Dermis microvascular lymphatic vessel endothelial cell (primary cell): ENCODE measurements at regions not wholly inside any gene's neighbourhood (a gene's known extent, or its start where the extent isn't known, plus 50 kb on each side); places are given as distances from the start of the nearest gene placed in this dataset.
"Not testable (repeated sequence)": the region's sequence is repeated elsewhere in the genome, so short reads cannot be mapped to it uniquely, and the experiment has no call there.

ENCODE experiments used
- DNase-seq, 2 donors: peaks; one replicate each; pipeline versions ENCODE4 v3.0.0 to v3.0.0-alpha.2; 2010; ENCODE audit warnings: low read depth in 2 of 2

DNA sequence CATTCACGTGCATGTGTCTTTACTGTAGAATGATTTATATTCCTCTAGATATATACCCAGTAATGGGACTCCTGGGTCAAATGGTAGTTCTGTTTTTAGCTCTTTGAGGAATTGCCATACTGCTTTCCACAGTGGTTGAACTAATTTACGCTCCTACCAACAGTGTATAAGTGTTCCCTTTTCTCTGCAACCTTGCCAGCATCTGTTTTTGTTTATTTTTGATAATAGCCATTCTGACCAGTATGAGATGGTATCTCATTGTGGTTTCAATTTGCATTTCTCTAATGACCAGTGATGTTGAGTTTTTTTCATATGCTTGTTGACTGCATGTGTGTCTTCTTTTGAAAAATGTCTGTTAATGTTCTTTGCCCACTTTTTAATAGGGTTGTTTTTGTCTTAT, 236.8 kb upstream of the IRF2BP2 start:
- not testable (repeated sequence) for DNase-seq

DNA sequence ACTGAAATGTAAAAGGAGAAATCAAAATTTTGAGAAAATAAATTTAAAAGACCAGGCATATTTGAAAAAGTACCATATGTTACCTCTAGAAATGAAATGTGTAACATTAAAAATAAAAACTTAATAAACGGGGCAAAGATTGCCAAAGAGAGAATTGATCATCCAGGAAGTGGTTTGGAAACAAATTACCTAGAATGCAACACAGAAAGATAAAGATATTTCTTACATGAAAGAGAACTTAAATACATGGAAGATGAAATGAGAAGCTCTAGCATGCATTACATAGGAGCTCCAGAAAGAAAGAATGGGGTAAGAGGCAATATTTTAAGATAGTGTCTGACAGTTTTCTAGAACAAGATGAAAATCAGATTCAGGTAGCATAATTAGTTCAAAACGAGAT, 235.9 kb upstream of the IRF2BP2 start:
- DNase-seq, result no peak

DNA sequence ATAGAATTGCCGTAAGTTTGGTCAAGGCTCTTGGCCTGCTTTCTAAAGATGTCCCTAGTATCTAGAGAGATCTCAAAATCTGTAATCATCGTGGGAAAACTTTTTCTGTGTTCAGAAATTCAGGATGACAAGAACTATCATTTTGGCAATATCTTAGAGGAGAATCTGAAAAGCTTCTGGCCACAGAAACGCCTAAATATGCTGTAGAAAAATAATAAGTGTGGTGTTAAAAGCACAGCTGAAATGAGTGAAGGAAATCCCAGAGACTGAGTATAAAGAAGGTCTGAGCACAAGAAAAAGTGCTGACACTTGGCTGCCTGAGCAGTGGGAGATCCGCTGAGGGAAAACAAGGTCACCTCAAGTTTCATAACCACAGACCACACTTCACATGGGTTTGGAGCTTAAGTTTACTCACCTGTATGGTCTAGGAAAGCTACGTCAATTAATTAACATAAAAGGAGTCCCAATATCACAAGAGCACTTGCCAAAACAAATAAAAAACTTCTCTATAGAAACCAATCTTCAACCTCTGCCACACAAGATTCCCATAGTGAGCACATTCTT, 235.2 kb upstream of the IRF2BP2 start:
- peak in 1 of 2 donors; percentile 19 for DNase-seq

DNA sequence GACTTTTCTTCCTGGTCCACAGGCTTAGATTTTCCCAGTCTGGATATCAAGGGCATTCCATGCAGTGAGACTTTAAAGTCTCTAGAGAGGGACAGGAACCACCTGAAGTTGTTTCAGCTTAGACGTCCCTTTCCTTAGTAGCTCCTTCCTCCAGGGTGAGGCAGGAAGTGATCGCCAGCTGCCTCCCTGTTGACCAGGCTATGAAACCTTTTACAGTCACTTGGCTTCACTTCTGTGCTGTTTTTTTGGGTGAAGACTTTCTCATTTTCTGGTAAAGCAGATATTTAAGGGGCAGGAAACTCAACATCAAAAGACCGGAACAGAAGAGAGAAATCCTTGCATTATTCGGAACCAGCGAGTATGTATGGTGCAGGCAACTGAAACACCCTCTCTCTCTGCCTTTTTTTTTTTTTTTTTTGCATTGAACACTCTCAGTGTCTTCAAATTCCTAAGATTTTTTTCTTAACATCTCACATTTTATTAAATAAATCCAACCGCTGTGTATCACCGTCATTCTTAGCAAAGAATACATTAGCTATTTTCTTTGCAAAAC, 234.6 kb upstream of the IRF2BP2 start:
- DNase-seq, result peak in 1 of 2 donors; percentile 95

DNA sequence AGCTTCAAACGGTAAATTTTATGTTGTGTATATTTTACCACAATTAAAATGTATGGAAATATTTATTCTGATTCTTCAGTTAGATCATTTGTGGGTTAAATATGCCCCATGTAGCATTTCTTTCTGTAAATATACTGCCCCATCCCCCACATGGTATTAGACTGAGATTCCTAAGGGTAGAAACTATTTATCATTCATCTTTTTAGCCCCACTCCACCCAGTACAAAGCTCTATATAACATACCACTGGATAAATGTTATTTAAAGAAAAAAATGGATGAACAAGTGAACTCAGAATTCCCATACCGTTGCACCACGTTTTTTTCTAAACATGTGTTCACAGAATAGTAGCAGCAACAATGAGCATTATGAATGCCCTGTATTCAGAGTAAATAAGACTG, 234.0 kb upstream of the IRF2BP2 start:
- DNase-seq, result no peak

DNA sequence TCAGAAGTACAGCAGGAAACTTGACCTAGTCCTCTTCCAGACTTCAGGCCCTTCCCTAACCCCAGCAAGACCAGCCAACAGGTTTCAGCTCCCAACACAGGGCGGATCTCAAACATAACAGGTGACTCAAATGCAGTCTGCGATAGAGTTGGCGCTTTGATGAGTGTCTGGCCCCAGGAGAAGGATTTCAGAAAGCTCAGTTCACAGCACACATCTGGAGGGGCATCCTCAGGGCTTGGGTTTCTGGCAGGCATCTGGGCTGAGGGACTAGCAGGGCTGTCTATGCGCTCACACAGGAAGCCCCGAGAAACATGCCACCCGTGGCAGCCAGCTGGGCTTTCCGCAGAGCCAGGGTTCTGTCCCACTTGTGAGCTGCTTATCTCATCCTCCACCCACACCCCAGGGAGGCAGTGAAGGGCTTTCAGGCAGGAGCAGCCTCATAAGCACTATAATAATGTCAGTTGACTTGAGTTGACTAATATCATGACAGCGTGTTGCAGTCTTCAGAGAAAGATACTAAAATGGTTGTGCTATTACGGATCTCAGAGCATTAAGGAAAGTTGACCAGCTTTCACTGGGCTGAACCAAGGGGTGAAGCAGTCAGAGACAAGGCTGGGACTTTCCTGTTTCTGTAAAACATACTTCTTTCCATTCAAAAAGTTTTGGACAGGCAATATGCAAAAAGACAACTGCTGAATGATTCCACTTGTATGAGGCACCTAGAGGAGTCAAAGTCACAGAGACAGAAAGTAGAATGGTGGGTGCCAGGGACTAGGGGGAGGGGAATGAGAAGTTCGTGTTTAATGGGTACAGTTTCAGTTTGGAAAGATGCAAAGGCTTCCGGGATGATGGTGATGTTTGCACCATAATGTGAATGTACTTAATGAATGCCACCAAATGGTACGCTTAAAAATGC, 233.0 kb upstream of the IRF2BP2 start:
- DNase-seq, result no peak

DNA sequence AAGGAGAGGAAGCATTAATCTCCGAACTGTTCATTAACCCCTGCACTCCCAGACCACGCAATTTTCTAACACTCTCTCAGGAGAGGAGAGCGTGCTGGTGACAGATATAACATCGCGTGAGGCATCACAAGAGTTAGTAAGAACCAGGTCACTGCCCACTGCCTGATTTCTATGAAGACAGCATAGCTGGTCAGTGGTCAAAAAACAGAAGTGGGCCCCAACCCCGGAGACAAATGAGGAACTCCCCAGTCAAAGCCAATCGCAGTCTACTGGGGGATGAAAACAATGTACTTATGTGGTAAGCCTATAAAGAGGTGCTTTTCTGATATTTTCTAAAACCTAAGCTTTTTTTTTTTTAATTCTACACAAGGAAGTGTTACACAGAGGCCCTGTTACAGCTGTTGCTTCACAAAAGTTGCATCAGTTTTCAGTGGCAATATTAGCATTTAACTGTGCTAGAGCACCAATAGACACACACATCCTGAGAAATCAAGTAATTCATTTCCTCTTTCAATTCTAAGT, 231.8 kb upstream of the IRF2BP2 start:
- DNase-seq, result no peak

DNA sequence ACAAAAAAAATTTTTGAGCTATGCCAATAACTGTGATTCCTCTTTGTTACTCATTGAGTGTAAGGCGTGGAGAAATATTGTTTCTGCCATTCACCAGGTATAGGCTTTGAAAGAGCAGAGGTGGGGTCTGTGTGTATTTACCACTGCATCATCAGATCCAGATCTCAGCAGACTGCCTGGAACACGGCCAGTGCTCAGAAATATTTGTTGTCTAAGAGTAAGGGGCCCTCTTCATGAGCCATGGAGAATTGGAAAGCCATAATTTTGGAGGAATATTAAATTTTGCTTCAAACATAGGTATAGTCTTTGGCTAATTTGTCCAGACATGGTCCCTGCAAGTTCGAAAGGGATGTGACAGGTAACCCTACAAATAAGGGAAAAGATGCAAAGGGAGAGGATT, 231.3 kb upstream of the IRF2BP2 start:
- DNase-seq, result no peak

DNA sequence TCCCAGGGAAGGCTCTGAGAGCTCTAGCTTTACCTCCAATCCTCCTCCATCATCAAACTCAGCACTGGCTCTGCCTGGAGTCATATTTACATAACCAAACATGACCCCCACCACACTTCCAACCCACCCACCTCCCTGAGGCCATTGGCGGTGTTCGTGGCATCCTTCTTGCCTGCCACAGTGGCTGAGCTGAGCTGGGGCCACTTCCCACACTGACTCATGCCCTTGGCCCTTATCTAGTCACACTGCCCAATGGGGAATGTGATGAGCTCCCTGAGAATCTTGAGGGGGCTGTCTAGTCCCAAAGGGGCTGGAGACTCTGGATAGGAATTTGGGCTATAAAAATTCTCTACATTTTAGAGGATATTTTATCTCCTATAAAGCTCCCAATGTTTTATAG, 230.9 kb upstream of the IRF2BP2 start:
- DNase-seq, result no peak

DNA sequence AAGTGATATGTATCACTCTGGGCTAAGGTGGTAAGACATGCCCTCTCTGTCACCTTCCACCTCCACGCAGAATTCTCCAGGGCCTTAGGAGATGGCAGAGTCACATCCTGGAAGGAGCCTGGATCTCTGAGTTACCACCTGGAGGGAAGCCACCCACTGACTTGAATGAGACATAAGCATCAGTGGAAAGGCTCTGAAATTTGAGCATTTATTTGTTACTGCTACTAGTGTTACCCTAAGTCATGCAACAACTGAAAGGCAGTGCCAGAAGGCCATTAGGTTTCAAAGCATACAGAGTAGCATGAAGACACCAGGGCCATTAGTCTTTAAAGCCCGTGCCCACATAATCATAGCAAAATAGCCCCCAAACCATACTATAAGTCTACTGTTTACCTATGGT, 230.3 kb upstream of the IRF2BP2 start:
- no peak for DNase-seq

DNA sequence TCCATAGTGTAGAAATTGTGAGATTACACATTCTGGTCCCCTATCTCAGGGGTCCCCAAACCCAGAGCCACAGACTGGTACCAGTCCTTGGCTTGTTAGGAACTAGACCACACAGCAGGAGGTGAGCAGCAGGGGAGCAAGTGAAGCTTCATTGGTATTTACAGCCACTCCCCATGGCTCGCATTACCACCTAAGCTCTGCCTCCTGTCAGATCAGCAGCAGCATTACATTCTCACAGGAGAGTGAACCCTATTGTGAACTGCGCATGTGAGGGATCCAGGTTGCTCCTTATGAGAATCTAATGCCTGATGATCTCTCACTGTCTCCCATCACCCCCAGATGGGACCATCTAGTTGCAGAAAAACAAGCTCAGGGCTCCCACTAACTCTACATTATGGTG, 229.7 kb upstream of the IRF2BP2 start:
- no peak for DNase-seq

DNA sequence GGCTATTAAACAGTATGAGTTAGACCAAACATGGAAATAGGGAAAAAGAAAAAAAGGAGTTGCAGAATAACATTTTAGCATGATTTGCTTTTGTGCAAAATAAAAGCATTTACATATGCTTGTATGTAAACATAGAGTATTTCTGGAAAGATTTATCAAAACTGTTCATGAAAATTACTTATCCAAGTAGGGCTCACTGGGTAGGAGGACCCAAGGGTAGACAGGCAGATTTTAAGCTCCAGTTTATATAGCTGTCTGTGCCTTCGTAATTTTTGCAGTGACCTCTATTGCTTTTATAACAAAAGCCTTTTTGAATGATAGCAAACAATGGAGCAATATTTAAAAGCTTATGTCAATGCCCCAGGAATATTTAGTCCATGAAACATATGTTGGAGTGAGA, 228.8 kb upstream of the IRF2BP2 start:
- DNase-seq, result no peak

DNA sequence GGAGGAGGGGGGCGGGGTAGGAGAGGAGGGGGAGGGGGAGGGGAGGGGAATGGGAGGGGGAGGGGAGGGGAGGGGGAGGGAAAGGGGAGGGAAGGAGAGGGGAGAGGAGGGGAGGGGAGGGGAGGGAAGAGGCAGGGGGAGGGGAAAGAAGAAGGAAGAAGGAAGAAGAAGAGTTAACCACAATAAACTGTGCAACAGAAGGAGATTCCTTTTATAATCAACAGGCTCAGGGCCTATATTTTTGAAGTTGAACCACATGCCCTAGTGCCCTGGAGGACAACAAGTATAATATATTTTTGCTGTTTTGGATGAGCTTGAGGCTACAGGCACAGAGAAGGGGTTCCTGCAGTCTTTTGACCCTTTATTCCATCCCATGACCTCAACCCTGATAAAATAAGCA, 228.2 kb upstream of the IRF2BP2 start:
- DNase-seq, result no peak

DNA sequence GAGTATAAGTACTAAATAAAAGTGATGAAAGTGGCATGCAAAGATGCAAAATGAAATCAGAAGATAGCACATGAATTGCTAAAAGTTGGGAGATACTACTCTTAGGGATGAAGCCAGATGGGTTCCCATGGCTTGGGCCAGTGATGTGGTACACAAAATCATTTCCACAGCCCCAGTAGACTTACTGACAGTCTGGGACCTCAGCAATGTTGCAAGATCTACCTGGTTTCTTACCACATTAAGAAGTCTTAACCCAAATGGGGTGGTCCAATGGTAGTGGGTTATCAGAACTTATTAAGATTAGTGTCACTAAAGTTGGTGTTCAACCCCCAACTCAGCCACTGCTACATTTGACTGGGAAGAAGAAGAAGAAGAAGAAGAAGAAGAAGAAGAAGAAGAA, 227.7 kb upstream of the IRF2BP2 start:
- DNase-seq, result no peak

DNA sequence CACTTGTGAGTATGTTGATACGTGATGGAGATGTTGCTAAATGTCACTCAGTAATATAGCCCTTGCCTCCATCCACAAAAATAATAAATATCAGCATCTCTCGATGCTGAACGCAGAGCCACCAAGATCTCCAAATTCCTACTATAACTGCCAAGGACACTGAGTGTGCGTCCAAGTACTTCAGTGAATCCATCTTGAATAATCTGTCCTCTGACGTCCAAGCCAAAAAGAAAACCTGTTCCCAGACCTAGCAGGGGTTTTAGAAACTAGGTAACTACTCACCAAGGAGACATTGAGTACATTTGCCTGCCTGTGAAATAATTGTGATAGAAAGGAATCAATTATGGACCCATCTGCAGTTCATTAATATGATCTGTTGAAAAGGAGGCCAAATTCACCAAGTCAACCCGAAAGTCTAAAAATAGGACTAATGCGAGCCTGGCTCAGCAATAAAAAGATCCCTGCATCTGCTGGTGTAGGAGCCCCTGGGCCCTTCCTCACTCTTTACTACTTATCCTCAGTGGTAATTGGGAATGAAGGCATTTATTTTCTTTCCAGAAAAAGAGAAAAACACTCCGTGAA, 226.9 kb upstream of the IRF2BP2 start:
- DNase-seq, result no peak

DNA sequence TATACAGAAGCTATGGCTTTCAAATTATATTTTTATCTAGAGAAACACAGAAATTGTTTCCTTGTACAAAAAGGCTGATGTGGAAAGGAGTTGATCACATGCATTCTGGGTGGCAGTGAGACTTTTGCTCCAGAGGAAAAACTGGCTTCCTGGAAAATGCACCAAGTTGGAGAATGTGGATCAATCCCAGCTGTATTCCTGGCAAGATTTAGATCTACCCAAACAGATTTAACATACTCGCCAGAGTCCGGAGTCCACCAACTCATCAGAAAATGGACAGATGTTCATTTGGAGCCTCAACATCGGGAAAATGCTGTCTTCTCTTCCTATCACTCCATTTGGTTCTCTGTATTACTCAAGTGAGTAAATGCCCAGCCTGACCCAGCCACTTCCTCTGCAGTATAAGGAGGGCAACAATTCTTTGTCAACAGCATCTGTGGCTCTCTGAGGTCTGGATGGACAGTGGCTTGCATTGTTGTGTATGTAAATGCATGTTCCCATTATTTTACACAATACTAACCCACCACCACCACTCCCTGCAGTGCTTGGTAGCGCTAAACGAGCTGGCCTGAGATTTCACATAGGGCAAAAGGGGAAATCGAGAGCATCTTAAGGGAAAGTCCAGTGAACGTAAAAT, 226.2 kb upstream of the IRF2BP2 start:
- DNase-seq, result no peak

DNA sequence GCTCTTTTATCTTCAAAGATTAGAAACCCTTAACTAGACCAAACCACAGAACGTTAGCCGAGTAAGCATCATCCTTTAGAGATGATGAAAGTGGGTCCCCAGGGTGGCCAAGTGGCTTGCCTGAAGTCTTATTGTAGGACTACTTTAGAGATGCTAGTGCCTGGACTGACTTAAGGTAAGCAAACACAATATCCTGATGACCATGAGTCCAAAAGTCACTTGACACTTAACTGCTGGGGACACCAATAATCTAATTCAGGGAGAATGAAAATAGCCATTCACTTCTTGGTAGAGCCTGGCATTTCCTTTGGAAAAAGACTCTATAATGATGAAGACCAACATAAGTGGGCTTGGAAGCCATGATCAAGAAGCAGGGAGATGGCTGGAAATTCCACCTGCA, 225.3 kb upstream of the IRF2BP2 start:
- no peak for DNase-seq

DNA sequence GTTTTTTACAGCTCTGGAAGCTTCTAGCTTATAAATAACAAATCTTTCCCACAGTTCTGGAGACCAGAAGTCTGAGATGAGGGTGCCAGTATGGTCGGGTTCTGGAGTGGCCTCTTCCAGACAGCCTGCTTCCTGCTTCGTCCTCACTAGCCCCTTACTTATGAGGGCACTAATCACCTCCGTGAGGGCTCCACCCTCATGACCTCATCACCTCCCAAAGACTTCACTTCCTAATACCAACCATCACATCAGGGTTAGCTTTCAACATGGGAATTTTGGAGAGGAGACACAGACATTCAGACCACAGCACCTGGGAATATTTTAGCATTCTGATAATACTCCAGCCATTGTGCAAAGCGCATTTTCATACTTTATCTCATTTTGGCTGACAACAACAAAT, 223.7 kb upstream of the IRF2BP2 start:
- no peak for DNase-seq

DNA sequence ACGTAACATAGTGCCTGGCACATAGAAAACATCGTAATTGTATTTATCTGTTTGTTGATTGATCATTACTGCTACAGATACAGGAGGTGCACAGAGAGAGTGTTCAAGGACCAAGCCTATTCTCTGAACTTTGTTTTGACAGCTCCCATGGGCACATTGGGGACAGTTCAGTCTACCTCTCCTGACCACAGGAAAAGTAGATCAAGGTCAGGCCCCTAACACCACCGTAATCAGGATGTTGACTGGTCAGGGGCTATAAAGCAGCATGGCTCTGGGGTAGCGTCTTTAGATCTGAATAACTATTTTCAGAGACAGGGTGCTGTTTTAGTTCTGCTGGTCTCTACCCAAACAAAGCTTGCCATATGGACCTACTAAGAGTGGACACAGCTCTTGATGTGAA, 223.1 kb upstream of the IRF2BP2 start:
- no peak for DNase-seq

DNA sequence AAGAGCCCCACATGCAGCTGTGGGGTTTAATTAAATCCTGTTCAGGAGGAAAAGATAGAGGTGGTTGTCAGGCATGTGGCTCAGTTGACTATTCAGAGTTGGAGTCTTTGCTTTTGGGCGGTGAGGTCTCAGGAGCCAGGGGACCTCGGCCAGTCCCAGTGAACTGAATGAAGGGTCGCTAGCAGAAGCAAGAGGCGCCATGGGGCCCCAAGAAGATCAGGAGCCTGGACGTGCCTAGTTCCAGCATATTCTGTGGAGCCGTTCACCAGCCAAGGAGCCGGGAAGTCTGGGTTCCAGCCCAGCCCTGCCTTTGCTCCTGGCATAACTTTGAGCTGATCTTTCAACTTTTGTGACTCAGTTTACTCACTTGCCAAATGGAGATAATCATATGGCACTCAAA, 217.7 kb upstream of the IRF2BP2 start:
- no peak for DNase-seq

DNA sequence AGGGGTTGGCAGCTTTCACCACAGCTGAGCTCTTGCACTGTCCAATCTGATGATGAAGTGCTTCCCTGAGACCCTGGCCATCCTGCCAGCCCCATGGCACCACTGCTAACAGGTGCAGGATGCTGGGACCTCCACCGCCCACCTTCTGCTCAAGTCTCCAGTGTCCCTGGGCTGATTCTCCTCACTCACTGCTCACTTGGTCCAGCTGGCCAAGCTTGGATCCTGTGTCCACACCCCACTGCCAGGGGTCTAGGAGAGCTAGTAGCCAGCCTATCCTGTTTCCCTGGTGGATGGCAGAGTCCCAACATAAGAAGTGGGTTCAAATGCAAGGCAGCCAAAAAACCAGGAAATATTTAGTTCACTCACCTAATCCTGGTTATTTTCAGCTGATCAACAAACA, 217.2 kb upstream of the IRF2BP2 start:
- DNase-seq, result peak; percentile 60 to 69

DNA sequence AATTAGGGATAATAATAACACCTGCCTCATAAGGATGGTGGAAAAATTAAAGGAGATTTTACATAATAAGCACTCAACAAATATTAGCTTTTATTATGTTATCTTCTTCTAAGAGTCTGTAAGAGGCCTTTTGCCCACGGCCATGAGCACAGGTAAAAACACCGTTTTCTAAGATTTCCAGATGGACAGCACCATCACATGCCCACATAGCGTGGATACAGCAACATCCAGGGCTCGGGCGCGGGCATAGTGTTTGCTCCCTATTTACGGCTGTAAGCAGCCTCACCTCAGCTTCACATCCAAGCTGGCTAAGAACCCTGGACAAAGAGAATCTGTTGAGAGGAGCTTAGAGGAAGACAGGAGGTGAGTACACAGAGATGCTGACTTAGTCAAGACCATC, 216.4 kb upstream of the IRF2BP2 start:
- DNase-seq, result no peak
